Liver (tissue), 8 donors: ENCODE measurements at regions not wholly inside any gene's neighbourhood (a gene's known extent, or its start where the extent isn't known, plus 50 kb on each side); places are given as distances from the start of the nearest gene placed in this dataset.
A peak's percentile ranks its signal among the peaks of the same experiment; 100 is the strongest.

Source experiments
- DNase-seq: peaks from one replicate; pipeline ENCODE4 v3.0.0-alpha.2; 2017; ENCODE audit warnings: low spot score
- H3K27ac ChIP-seq, 2 donors: one replicate each; pipeline ENCODE4 v1.7.0; 2013; ENCODE audit warnings: inconsistent platforms in 2 of 2, low read length in 2 of 2, control low read depth in 1 of 2, low read depth in 1 of 2, mild to moderate bottlenecking in 1 of 2
- H3K27me3 ChIP-seq, 4 donors: one replicate each; pipeline versions ENCODE4 v1.6.1 to v1.7.0; 2013; ENCODE audit warnings: low read length in 3 of 4, inconsistent platforms in 1 of 4, mild to moderate bottlenecking in 1 of 4, moderate library complexity in 1 of 4; ENCODE audit not compliant: control insufficient read depth in 4 of 4, insufficient read depth in 4 of 4
- H3K36me3 ChIP-seq, 4 donors: one replicate each; pipeline versions ENCODE4 v1.6.1 to v1.7.0; 2013; ENCODE audit warnings: low read length in 3 of 4, mild to moderate bottlenecking in 3 of 4, low read depth in 1 of 4, moderate library complexity in 1 of 4; ENCODE audit not compliant: control insufficient read depth in 4 of 4, insufficient read depth in 3 of 4
- H3K4me1 ChIP-seq, 4 donors: one replicate each; pipeline versions ENCODE4 v1.6.1 to v1.7.0; 2013; ENCODE audit warnings: low read length in 3 of 4, mild to moderate bottlenecking in 3 of 4, moderate library complexity in 1 of 4; ENCODE audit not compliant: control insufficient read depth in 4 of 4, insufficient read depth in 4 of 4
- H3K4me3 ChIP-seq, 3 donors: one replicate each; pipeline versions ENCODE4 v1.6.1 to v1.7.0; 2013; ENCODE audit warnings: low read length in 3 of 3, control low read depth in 1 of 3, low read depth in 1 of 3, mild to moderate bottlenecking in 1 of 3
- H3K9ac ChIP-seq, 2 donors: one replicate each; pipeline ENCODE4 v1.7.0; 2013; ENCODE audit warnings: low read length in 2 of 2, mild to moderate bottlenecking in 2 of 2, moderate library complexity in 2 of 2, control low read depth in 1 of 2, low read depth in 1 of 2
- H3K9me3 ChIP-seq, 4 donors: one replicate each; pipeline versions ENCODE4 v1.6.1 to v1.7.0; 2013; ENCODE audit warnings: low read length in 3 of 4; ENCODE audit not compliant: control insufficient read depth in 4 of 4
- ATF3 ChIP-seq: IDR thresholded peaks from 2 replicates; pipeline ENCODE4 v1.6.1; 2016; ENCODE audit warnings: antibody characterized with exemption
- CTCF ChIP-seq: fragments of 150-350 bp; IDR thresholded peaks from 2 replicates; pipeline ENCODE4 v1.5.1; 2017; ENCODE audit warnings: improper control_type of control experiment, low read depth, low read length; ENCODE audit not compliant: missing input control
- EGR1 ChIP-seq, 2 donors: IDR thresholded peaks; 2 replicates each; pipeline ENCODE4 v1.6.1; 2016 to 2018; ENCODE audit warnings: antibody characterized with exemption in 2 of 2, low read depth in 2 of 2
- FOXA1 ChIP-seq: IDR thresholded peaks from 2 replicates; pipeline ENCODE4 v1.6.1; 2016; ENCODE audit warnings: antibody characterized with exemption
- FOXA2 ChIP-seq: IDR thresholded peaks from 2 replicates; pipeline ENCODE4 v1.6.1; 2016; ENCODE audit warnings: antibody characterized with exemption
- GABPA ChIP-seq, 2 donors: IDR thresholded peaks in 1 of 2; conservative IDR thresholded peaks in 1 of 2; 2 replicates each; pipeline ENCODE4 v1.6.1; 2016; ENCODE audit warnings: antibody characterized with exemption in 2 of 2, mild to moderate bottlenecking in 1 of 2, moderate library complexity in 1 of 2
- HNF4A ChIP-seq, 2 donors: conservative IDR thresholded peaks; 2 replicates each; pipeline ENCODE4 v1.6.1; 2016; ENCODE audit warnings: antibody characterized with exemption in 2 of 2, mild to moderate bottlenecking in 2 of 2
- HNF4G ChIP-seq: IDR thresholded peaks from 2 replicates; pipeline ENCODE4 v1.6.1; 2016; ENCODE audit warnings: antibody characterized with exemption
- JUND ChIP-seq, 2 donors: IDR thresholded peaks; 2 replicates each; pipeline ENCODE4 v1.6.1; 2016; ENCODE audit warnings: antibody characterized with exemption in 2 of 2
- MAX ChIP-seq: IDR thresholded peaks from 2 replicates; pipeline ENCODE4 v1.6.1; 2016; ENCODE audit warnings: antibody characterized with exemption
- NR2F2 ChIP-seq: IDR thresholded peaks from 2 replicates; pipeline ENCODE4 v1.6.1; 2016; ENCODE audit warnings: antibody characterized with exemption
- RAD21 ChIP-seq, 2 donors: IDR thresholded peaks; 2 replicates each; pipeline ENCODE4 v1.6.1; 2016; ENCODE audit warnings: antibody characterized with exemption in 2 of 2, mild to moderate bottlenecking in 2 of 2
- REST ChIP-seq: IDR thresholded peaks from 2 replicates; pipeline ENCODE4 v1.6.1; 2016; ENCODE audit warnings: antibody characterized with exemption, mild to moderate bottlenecking
- RXRA ChIP-seq, 2 donors: IDR thresholded peaks; 2 replicates each; pipeline ENCODE4 v1.6.1; 2017 to 2018; ENCODE audit warnings: antibody characterized with exemption in 2 of 2, mild to moderate bottlenecking in 1 of 2
- TAF1 ChIP-seq: conservative IDR thresholded peaks from 2 replicates; pipeline ENCODE4 v1.6.1; 2016; ENCODE audit warnings: antibody characterized with exemption, mild to moderate bottlenecking
- YY1 ChIP-seq: IDR thresholded peaks from 2 replicates; pipeline ENCODE4 v1.6.1; 2016; ENCODE audit warnings: antibody characterized with exemption, mild to moderate bottlenecking
- ZBTB33 ChIP-seq: IDR thresholded peaks from 2 replicates; pipeline ENCODE4 v1.6.1; 2016; ENCODE audit warnings: antibody characterized with exemption
- WGBS: extraction: QIAGEN DNeasy Blood & Tissue Kit; methylation state at CpG from one replicate; pipeline ENCODE4 v1.1.7; 2013; 5-methylcytosine and 5-hydroxymethylcytosine counted together
- donor health status: healthy.
- donor health status: healthy.
- donor health status: healthy.
- donor health status: healthy.
- donor health status: healthy.

- DNase-seq: no peak
- WGBS: 53% methylated on average over 5 of the region's 5 CpGs
Measured at GRCh38 chr10:130340816-130341215, 204.6 kb downstream of the GLRX3 start.

GRCh38 chr10:130341356-130341755 is 205.2 kb downstream of the GLRX3 start:
- no peak for TF ChIP-seq YY1
- TF ChIP-seq MAX: no peak
- TF ChIP-seq HNF4G: no peak
- no peak for TF ChIP-seq EGR1 (IDR thresholded peaks at IDR 0.05; ENCODE audit: low read depth in 2 of 2)
- no peak for TF ChIP-seq NR2F2
- no peak for TF ChIP-seq REST
- no peak for TF ChIP-seq ATF3
- no peak for TF ChIP-seq GABPA (IDR thresholded peaks at IDR 0.05 in 1 of 2, conservative IDR thresholded peaks at IDR 0.05 in 1 of 2)
- no peak for TF ChIP-seq ZBTB33
- TF ChIP-seq FOXA1: no peak
- peak; percentile 41 for TF ChIP-seq CTCF
- no peak for TF ChIP-seq TAF1
- TF ChIP-seq HNF4A (conservative IDR thresholded peaks at IDR 0.05): no peak
- no peak for TF ChIP-seq JUND (IDR thresholded peaks at IDR 0.05)
- TF ChIP-seq RXRA (IDR thresholded peaks at IDR 0.05): no peak
- TF ChIP-seq FOXA2: no peak
- TF ChIP-seq RAD21 (IDR thresholded peaks at IDR 0.05): peak; percentile 53 to 57
- no peak for DNase-seq
- WGBS: 21% methylated on average over 6 of the region's 6 CpGs
- Histone ChIP-seq H3K27ac (no peak overlapping the region), H3K9me3 (no peaks in the 10 kb centered on the region), H3K36me3 (no peaks in the 10 kb centered on the region), H3K9ac (no peak overlapping the region), H3K4me3 (no peak overlapping the region), H3K4me1 (no peaks in the 10 kb centered on the region), H3K27me3 (no peaks in the 10 kb centered on the region)

More at GRCh38 chr10:130340816-130341215, 204.6 kb downstream of the GLRX3 start:
- TF ChIP-seq JUND (IDR thresholded peaks at IDR 0.05) (no peak), ATF3 (no peak)
- Histone ChIP-seq H3K4me3 (no peak overlapping the region), H3K27ac (no peak overlapping the region), H3K4me1 (no peaks in the 10 kb centered on the region), H3K36me3 (no peaks in the 10 kb centered on the region), H3K9me3 (no peaks in the 10 kb centered on the region), H3K27me3 (no peaks in the 10 kb centered on the region), H3K9ac (no peak overlapping the region)
